CD14-positive monocyte (primary cell): ENCODE measurements at regions not wholly inside any gene's neighbourhood (a gene's known extent, or its start where the extent isn't known, plus 50 kb on each side); places are given as distances from the start of the nearest gene placed in this dataset.

ENCODE experiments used
- DNase-seq, 3 donors: peaks; one replicate each; pipeline ENCODE4 v3.0.0-alpha.2; 2011 to 2022
- H2AFZ ChIP-seq: 2 replicates; pipeline ENCODE4 v1.6.0; 2012; ENCODE audit warnings: mild to moderate bottlenecking, low read depth, low read length, inconsistent platforms; ENCODE audit not compliant: insufficient read depth, poor library complexity, severe bottlenecking
- H3K27ac ChIP-seq, 2 donors: 1 replicate in 1 of 2; 2 replicates in 1 of 2; pipeline ENCODE4 v1.5.1; 2012 to 2013; ENCODE audit warnings: low read length in 2 of 2, control low read depth in 1 of 2, inconsistent platforms in 1 of 2, low read depth in 1 of 2, mild to moderate bottlenecking in 1 of 2
- H3K27me3 ChIP-seq, 2 donors: one replicate each; pipeline versions ENCODE4 v1.6.0 to v1.6.1; 2011 to 2013; ENCODE audit warnings: low read length in 2 of 2; ENCODE audit not compliant: control insufficient read depth in 2 of 2, insufficient read depth in 2 of 2
- H3K36me3 ChIP-seq, 2 donors: replicated peaks in 1 of 2; 1 replicate in 1 of 2; 2 replicates in 1 of 2; pipeline versions ENCODE4 v1.5.1 to v1.6.1; 2012 to 2013; ENCODE audit warnings: low read length in 2 of 2, control low read depth in 1 of 2, inconsistent platforms in 1 of 2, mild to moderate bottlenecking in 1 of 2; ENCODE audit not compliant: insufficient read depth in 2 of 2, control insufficient read depth in 1 of 2
- H3K4me1 ChIP-seq, 2 donors: 1 replicate in 1 of 2; 2 replicates in 1 of 2; pipeline versions ENCODE4 v1.5.1 to v1.6.1; 2012 to 2013; ENCODE audit warnings: low read length in 2 of 2, control low read depth in 1 of 2, inconsistent platforms in 1 of 2, mild to moderate bottlenecking in 1 of 2, moderate library complexity in 1 of 2; ENCODE audit not compliant: insufficient read depth in 2 of 2, control insufficient read depth in 1 of 2
- H3K4me2 ChIP-seq: replicated peaks from 2 replicates; pipeline ENCODE3; 2012; ENCODE audit warnings: low read length, moderate library complexity, mild to moderate bottlenecking; ENCODE audit not compliant: poor library complexity, severe bottlenecking; ENCODE audit errors: extremely low read depth
- H3K4me3 ChIP-seq, 3 experiments: fragments of 200-600 bp in 1 of 3; sonication (generic) in 1 of 3; replicated peaks in 1 of 3; 1 replicate in 2 of 3; 2 replicates in 1 of 3; pipeline ENCODE4 v1.5.1; 2011 to 2013; ENCODE audit warnings: low read length in 3 of 3, mild to moderate bottlenecking in 3 of 3, control low read depth in 2 of 3, low read depth in 2 of 3, inconsistent platforms in 1 of 3, moderate library complexity in 1 of 3
- H3K79me2 ChIP-seq: 2 replicates; pipeline ENCODE4 v1.6.0; 2012; ENCODE audit warnings: mild to moderate bottlenecking, control low read depth, inconsistent platforms, low read length, moderate library complexity; ENCODE audit not compliant: insufficient read depth
- H3K9ac ChIP-seq: 2 replicates; pipeline ENCODE4 v1.6.0; 2017; ENCODE audit warnings: low read length, mild to moderate bottlenecking; ENCODE audit not compliant: insufficient read depth, poor library complexity, severe bottlenecking
- H3K9me3 ChIP-seq, 2 donors: replicated peaks in 1 of 2; 1 replicate in 1 of 2; 2 replicates in 1 of 2; pipeline versions ENCODE4 v1.5.1 to v1.6.1; 2012 to 2013; ENCODE audit warnings: low read length in 2 of 2, control low read depth in 1 of 2; ENCODE audit not compliant: control insufficient read depth in 1 of 2, insufficient read depth in 1 of 2
- H4K20me1 ChIP-seq: 2 replicates; pipeline ENCODE4 v1.6.0; 2012; ENCODE audit warnings: mild to moderate bottlenecking, low read length, control low read depth, moderate library complexity; ENCODE audit not compliant: insufficient read depth
- H3K27ac Mint-ChIP-seq, 7 donors: one replicate each; pipeline ENCODE4 v1.8.0; 2020; ENCODE audit warnings: mild to moderate bottlenecking in 7 of 7, mixed read lengths in 7 of 7, moderate library complexity in 6 of 7, inconsistent platforms in 2 of 7
- H3K27me3 Mint-ChIP-seq, 3 donors: one replicate each; pipeline ENCODE4 v1.8.0; 2021 to 2022; ENCODE audit warnings: low read depth in 3 of 3, mild to moderate bottlenecking in 3 of 3, mixed read lengths in 3 of 3, moderate library complexity in 3 of 3, inconsistent platforms in 1 of 3
- H3K36me3 Mint-ChIP-seq, 2 donors: one replicate each; pipeline ENCODE4 v1.8.0; 2020; ENCODE audit warnings: mixed read lengths in 2 of 2, inconsistent platforms in 1 of 2, mild to moderate bottlenecking in 1 of 2
- H3K4me1 Mint-ChIP-seq: one replicate; pipeline ENCODE4 v1.8.0; 2020; ENCODE audit warnings: mild to moderate bottlenecking, mixed read lengths
- H3K4me3 Mint-ChIP-seq, 2 donors: one replicate each; pipeline ENCODE4 v1.8.0; 2020; ENCODE audit warnings: mild to moderate bottlenecking in 2 of 2, mixed read lengths in 2 of 2, moderate library complexity in 1 of 2
- H3K9me3 Mint-ChIP-seq, 7 donors: one replicate each; pipeline ENCODE4 v1.8.0; 2020 to 2022; ENCODE audit warnings: mixed read lengths in 7 of 7, mild to moderate bottlenecking in 6 of 7, moderate library complexity in 6 of 7, inconsistent platforms in 2 of 7
- CTCF ChIP-seq: fragments of 200-600 bp; IDR thresholded peaks from one replicate; pipeline ENCODE4 v1.8.0; 2022; ENCODE audit warnings: antibody characterized with exemption, mild to moderate bottlenecking
- WGBS: methylation state at CpG from one replicate; pipeline ENCODE4 v1.1.5; 2013; ENCODE audit warnings: missing lambda C conversion rate; ENCODE audit not compliant: insufficient coverage; 5-methylcytosine and 5-hydroxymethylcytosine counted together
- intact Hi-C, 2 donors: fragments of 100-400 bp; cut with micrococcal nuclease; formaldehyde crosslinking; loops; one replicate each; pipeline versions ENCODE4 v1.15.0 to v1.15.1; 2023

GRCh38 chr20:57803508-57804005, 93.7 kb upstream of the PMEPA1 start:
- Histone ChIP-seq H3K36me3 (no peaks in the 10 kb centered on the region), H3K4me1 (no peaks in the 10 kb centered on the region), H3K79me2 (no peaks in the 10 kb centered on the region), H3K4me2 (no peak overlapping the region), H3K27ac (no peak overlapping the region), H3K4me3 (no peak overlapping the region), H3K27me3 (no peaks in the 10 kb centered on the region), H3K9me3 (no peaks in the 10 kb centered on the region), H4K20me1 (no peaks in the 10 kb centered on the region), H2AFZ (no peak overlapping the region), H3K9ac (no peak overlapping the region)
- peak overlapping the region in 1 of 7 donors; percentile 77 for H3K27ac Mint-ChIP-seq
- H3K27me3 Mint-ChIP-seq, result peaks cover 1 to 4% (median 3%) of the 10 kb centered on the region in 3 donors
- no peak for DNase-seq
- H3K9me3 Mint-ChIP-seq, result no peaks in the 10 kb centered on the region
- no peak for TF ChIP-seq CTCF
- H3K4me1 Mint-ChIP-seq, result no peaks in the 10 kb centered on the region
- intact Hi-C loops, result no loop called here
- no peak overlapping the region for H3K4me3 Mint-ChIP-seq
- WGBS, result 93% methylated on average over 10 of the region's 10 CpGs
- H3K36me3 Mint-ChIP-seq, result no peaks in the 10 kb centered on the region

GRCh38 chr20:57802765-57803507, 93.1 kb upstream of the PMEPA1 start:
- Mint-ChIP-seq H3K4me1 (no peaks in the 10 kb centered on the region), H3K9me3 (no peaks in the 10 kb centered on the region), H3K27ac (no peak overlapping the region), H3K4me3 (no peak overlapping the region), H3K27me3 (peaks cover 1 to 4% (median 3%) of the 10 kb centered on the region in 3 donors), H3K36me3 (no peaks in the 10 kb centered on the region)
- Histone ChIP-seq H2AFZ (no peak overlapping the region), H3K27me3 (no peaks in the 10 kb centered on the region), H3K27ac (no peak overlapping the region), H3K9ac (no peak overlapping the region), H3K79me2 (no peaks in the 10 kb centered on the region), H3K36me3 (no peaks in the 10 kb centered on the region), H3K4me2 (no peak overlapping the region), H3K4me1 (no peaks in the 10 kb centered on the region), H4K20me1 (no peaks in the 10 kb centered on the region), H3K4me3 (no peak overlapping the region), H3K9me3 (no peaks in the 10 kb centered on the region)
- intact Hi-C loops, result no loop called here
- TF ChIP-seq CTCF, result no peak
- DNase-seq, result no peak
- WGBS, result 98% methylated on average over 6 of the region's 12 CpGs
